CD4-positive, alpha-beta memory T cell (primary cell): ENCODE measurements at regions not wholly inside any gene's neighbourhood (a gene's known extent, or its start where the extent isn't known, plus 50 kb on each side); places are given as distances from the start of the nearest gene placed in this dataset.

Experiments
- CTCF ChIA-PET: fragments of 350-600 bp; sonication (Branson Sonifier 250); formaldehyde crosslinking; loops from one replicate; lab custom pipeline; 2021; ENCODE audit warnings: inconsistent platforms; ENCODE audit not compliant: partially characterized antibody; lab: Charles Lee
- POLR2A ChIA-PET: fragments of 350-600 bp; sonication (Branson Sonifier 250); formaldehyde crosslinking; loops from one replicate; lab custom pipeline; 2021; ENCODE audit not compliant: partially characterized antibody; lab: Charles Lee
- DNase-seq, 5 donors: peaks; one replicate each; pipeline versions ENCODE4 v3.0.0 to v3.0.0-alpha.2; 2020 to 2022; ENCODE audit warnings: mixed read lengths in 1 of 5
- H3K27ac ChIP-seq: one replicate; pipeline ENCODE4 v1.7.0; 2013; ENCODE audit warnings: low read depth, low read length
- H3K27me3 ChIP-seq: 2 replicates; pipeline ENCODE4 v1.7.0; 2013; ENCODE audit warnings: mild to moderate bottlenecking, low read length, moderate library complexity; ENCODE audit not compliant: insufficient read depth
- H3K36me3 ChIP-seq: 2 replicates; pipeline ENCODE4 v1.7.0; 2013; ENCODE audit warnings: mild to moderate bottlenecking, low read length, moderate library complexity; ENCODE audit not compliant: insufficient read depth
- H3K4me1 ChIP-seq: 2 replicates; pipeline ENCODE4 v1.7.0; 2013; ENCODE audit warnings: mild to moderate bottlenecking, low read length, moderate library complexity; ENCODE audit not compliant: insufficient read depth
- H3K4me3 ChIP-seq, 2 donors: one replicate each; pipeline ENCODE4 v1.7.0; 2013; ENCODE audit warnings: low read length in 2 of 2, mild to moderate bottlenecking in 1 of 2
- H3K9me3 ChIP-seq, 2 donors: one replicate each; pipeline ENCODE4 v1.7.0; 2013; ENCODE audit warnings: low read length in 2 of 2, control low read depth in 1 of 2; ENCODE audit not compliant: control insufficient read depth in 1 of 2
- H3K27ac Mint-ChIP-seq, 7 donors: one replicate each; pipeline ENCODE4 v1.8.0; 2020 to 2021; ENCODE audit warnings: mixed read lengths in 7 of 7, mild to moderate bottlenecking in 6 of 7, inconsistent platforms in 3 of 7, moderate library complexity in 3 of 7
- H3K27me3 Mint-ChIP-seq, 2 donors: one replicate each; pipeline ENCODE4 v1.8.0; 2020 to 2021; ENCODE audit warnings: mixed read lengths in 2 of 2
- H3K36me3 Mint-ChIP-seq, 2 donors: one replicate each; pipeline ENCODE4 v1.8.0; 2020 to 2021; ENCODE audit warnings: mixed read lengths in 2 of 2, inconsistent platforms in 1 of 2, mild to moderate bottlenecking in 1 of 2
- H3K4me1 Mint-ChIP-seq, 4 donors: one replicate each; pipeline ENCODE4 v1.8.0; 2020 to 2021; ENCODE audit warnings: mixed read lengths in 4 of 4, mild to moderate bottlenecking in 1 of 4
- H3K4me3 Mint-ChIP-seq, 8 donors: one replicate each; pipeline ENCODE4 v1.8.0; 2020 to 2021; ENCODE audit warnings: mixed read lengths in 8 of 8, mild to moderate bottlenecking in 7 of 8, moderate library complexity in 6 of 8, inconsistent platforms in 3 of 8
- H3K9me3 Mint-ChIP-seq, 8 donors: one replicate each; pipeline ENCODE4 v1.8.0; 2020 to 2021; ENCODE audit warnings: mixed read lengths in 8 of 8, mild to moderate bottlenecking in 5 of 8, inconsistent platforms in 3 of 8, moderate library complexity in 1 of 8
- intact Hi-C: fragments of 100-400 bp; cut with micrococcal nuclease; formaldehyde crosslinking; loops from one replicate; pipeline ENCODE4 v1.15.1; 2023

DNA sequence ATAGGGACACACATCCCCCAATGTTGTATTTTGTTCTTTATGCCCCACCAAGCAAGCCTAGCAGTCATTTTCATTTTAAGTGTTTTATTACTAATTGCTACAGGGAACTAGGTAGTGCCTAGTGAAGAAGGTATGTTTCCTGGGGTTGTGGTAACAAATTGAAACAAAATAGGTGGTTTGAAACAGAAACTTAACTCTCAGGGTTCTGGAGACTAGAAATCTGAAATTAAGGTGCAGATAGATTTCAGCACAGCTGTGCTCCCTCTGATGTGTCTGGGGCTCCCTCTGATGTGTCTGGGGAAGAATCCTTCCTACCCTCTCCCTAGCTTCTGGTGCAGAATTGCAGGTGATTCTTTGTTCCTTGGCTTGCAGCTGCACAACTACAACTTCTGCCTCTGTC, 390.1 kb downstream of the ZFHX3 start:
- ChIA-PET CTCF (no interaction called here), POLR2A (no interaction called here)
- Mint-ChIP-seq H3K9me3 (peaks cover 0 to 5% (median 0%) of the 10 kb centered on the region in 8 donors), H3K4me3 (no peak overlapping the region), H3K36me3 (no peaks in the 10 kb centered on the region), H3K27ac (peak overlapping the region in 1 of 7 donors; percentile 64), H3K4me1 (peaks cover 0 to 1% (median 0%) of the 10 kb centered on the region in 4 donors), H3K27me3 (peaks cover 0 to 4% of the 10 kb centered on the region in 2 donors)
- no peak overlapping the region for H3K27ac ChIP-seq
- no peaks in the 10 kb centered on the region for H3K36me3 ChIP-seq
- DNase-seq, result no peak
- no peaks in the 10 kb centered on the region for H3K27me3 ChIP-seq
- no peak overlapping the region for H3K4me3 ChIP-seq
- H3K9me3 ChIP-seq, result no peaks in the 10 kb centered on the region
- no peaks in the 10 kb centered on the region for H3K4me1 ChIP-seq
- intact Hi-C loops, result no loop called here

DNA sequence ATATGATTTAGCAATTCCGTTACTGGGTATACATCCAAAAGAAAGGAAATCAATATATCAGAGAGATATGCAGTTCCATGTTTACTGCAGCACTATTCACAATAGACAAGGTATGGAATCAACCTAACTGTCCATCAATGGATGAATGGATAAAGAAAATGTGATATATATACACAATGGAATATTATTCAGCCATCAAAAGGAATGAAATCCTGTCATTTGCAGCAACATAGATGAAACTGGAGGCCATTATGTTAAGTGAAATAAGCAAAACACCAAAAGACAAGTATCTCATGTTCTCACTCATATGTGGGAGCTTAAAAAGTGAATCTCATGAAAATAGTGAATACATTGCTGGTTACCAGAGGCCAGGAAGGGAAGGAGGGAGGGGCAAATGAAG, 390.8 kb downstream of the ZFHX3 start:
- POLR2A ChIA-PET, result no interaction called here
- intact Hi-C loops, result no loop called here
- CTCF ChIA-PET, result no interaction called here

DNA sequence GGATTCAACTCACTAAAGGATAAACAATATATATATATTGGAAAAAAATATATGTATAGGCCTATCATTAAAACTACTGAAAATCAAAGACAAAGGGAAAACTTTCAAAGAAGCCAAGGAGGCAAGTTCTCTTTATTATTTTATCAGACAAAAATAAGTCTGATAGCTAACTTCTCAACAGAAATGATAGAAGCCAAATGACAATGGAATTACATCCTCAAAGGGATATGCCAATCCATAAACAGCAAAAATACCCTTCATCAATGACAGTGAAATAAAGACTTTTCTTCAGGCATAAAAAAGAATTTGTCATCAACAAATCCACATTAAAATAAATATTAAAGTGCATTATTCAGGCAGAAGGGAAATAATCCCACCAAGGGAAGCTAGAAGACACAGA, 393.4 kb downstream of the ZFHX3 start:
- POLR2A ChIA-PET, result no interaction called here
- H3K27me3 ChIP-seq, result no peaks in the 10 kb centered on the region
- Mint-ChIP-seq H3K27ac (no peak overlapping the region), H3K27me3 (peaks cover 0 to 4% of the 10 kb centered on the region in 2 donors), H3K36me3 (peaks cover 0 to 6% of the 10 kb centered on the region in 2 donors), H3K4me3 (no peak overlapping the region), H3K9me3 (peaks cover 0 to 8% (median 4%) of the 10 kb centered on the region in 8 donors), H3K4me1 (no peaks in the 10 kb centered on the region)
- no peaks in the 10 kb centered on the region for H3K9me3 ChIP-seq
- intact Hi-C loops, result no loop called here
- no peak for DNase-seq
- H3K36me3 ChIP-seq, result no peaks in the 10 kb centered on the region
- H3K27ac ChIP-seq, result no peak overlapping the region
- no peak overlapping the region for H3K4me3 ChIP-seq
- no peaks in the 10 kb centered on the region for H3K4me1 ChIP-seq
- CTCF ChIA-PET, result interaction anchor here (1.0 kb wide), 1 partner anchor 9 kb away, joined by 6 read pairs; no protein-coding TSS in a partner anchor

More for the DNA sequence above, 390.8 kb downstream of the ZFHX3 start:
- Mint-ChIP-seq H3K4me1 (peaks cover 0 to 1% (median 0%) of the 10 kb centered on the region in 4 donors), H3K36me3 (peaks cover 0 to 2% of the 10 kb centered on the region in 2 donors), H3K27ac (no peak overlapping the region), H3K27me3 (peaks cover 0 to 4% of the 10 kb centered on the region in 2 donors), H3K4me3 (no peak overlapping the region), H3K9me3 (peaks cover 0 to 5% (median under 1%) of the 10 kb centered on the region in 8 donors)
- no peak for DNase-seq
- no peaks in the 10 kb centered on the region for H3K4me1 ChIP-seq
- no peaks in the 10 kb centered on the region for H3K9me3 ChIP-seq
- H3K4me3 ChIP-seq, result no peak overlapping the region
- no peaks in the 10 kb centered on the region for H3K27me3 ChIP-seq
- no peak overlapping the region for H3K27ac ChIP-seq
- no peaks in the 10 kb centered on the region for H3K36me3 ChIP-seq

DNA sequence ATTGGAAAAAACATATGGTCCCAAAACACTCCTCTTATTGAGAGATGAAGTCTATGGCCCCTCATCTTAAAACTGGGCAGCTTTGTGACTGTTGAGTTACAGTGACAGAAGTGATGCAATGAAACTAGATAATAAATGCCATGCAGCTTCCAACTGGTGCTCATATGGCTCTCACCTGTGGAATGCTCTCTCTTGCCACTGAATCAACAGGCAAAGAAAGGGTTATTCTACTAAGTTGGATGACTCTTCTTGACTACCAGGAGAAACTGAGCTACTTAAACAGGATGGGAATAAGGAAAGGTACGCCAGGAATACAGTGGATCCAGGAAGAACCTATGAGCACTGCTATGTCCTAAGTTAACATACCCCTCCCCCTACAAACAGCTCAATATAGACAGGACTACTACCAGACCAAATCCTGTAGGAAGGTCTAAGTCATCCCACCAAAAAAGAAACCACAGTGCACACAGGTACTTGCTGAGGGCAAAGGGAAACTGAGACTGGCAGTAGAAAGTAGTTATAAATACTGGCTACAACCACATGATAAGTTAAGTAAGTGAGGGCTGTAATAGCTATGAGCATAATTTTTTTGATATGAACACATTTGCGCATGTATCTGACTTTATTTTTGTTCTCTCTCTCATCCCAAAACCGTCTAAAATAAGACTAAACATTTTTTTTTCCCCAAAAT, 398.5 kb downstream of the ZFHX3 start:
- H3K27ac Mint-ChIP-seq, result no peak overlapping the region
- peaks cover 0 to 6% of the 10 kb centered on the region in 2 donors for H3K36me3 Mint-ChIP-seq
- peaks cover 0 to 11% (median 3%) of the 10 kb centered on the region in 8 donors for H3K9me3 Mint-ChIP-seq
- peaks cover 0 to 2% of the 10 kb centered on the region in 2 donors for H3K27me3 Mint-ChIP-seq
- no peak for DNase-seq
- intact Hi-C loops, result no loop called here
- Histone ChIP-seq H3K27ac (no peak overlapping the region), H3K4me1 (no peaks in the 10 kb centered on the region), H3K9me3 (no peaks in the 10 kb centered on the region), H3K27me3 (no peaks in the 10 kb centered on the region), H3K36me3 (no peaks in the 10 kb centered on the region), H3K4me3 (no peak overlapping the region)
- no peak overlapping the region for H3K4me3 Mint-ChIP-seq
- POLR2A ChIA-PET, result interaction anchor here (1.2 kb wide), 1 partner anchor 25 kb away, joined by 6 read pairs; no protein-coding TSS in a partner anchor
- CTCF ChIA-PET, result interaction anchor here (1.2 kb wide), 1 partner anchor 9 kb away, joined by 3 read pairs; no protein-coding TSS in a partner anchor
- no peaks in the 10 kb centered on the region for H3K4me1 Mint-ChIP-seq

DNA sequence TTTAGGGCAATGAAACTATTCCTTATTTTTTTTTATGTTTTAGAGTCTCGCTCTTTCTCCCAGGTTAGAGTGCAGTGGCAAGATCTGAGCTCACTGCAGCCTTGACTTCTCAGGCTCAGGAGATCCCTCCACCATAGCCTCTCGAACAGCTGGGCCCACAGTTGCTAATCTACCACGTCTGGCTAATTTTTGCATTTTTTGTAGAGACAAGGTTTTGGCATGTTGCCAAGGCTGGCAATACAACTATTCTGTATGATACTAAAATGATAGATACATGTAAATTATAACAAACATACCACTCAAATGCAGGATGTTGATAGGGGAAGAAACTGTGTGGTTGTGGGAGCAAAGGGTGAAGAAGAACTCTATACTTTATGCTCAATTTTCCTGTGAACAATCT, 401.3 kb downstream of the ZFHX3 start:
- ChIA-PET CTCF (no interaction called here), POLR2A (no interaction called here)
- Mint-ChIP-seq H3K27ac (no peak overlapping the region), H3K4me3 (no peak overlapping the region), H3K36me3 (no peaks in the 10 kb centered on the region), H3K4me1 (no peaks in the 10 kb centered on the region), H3K27me3 (no peaks in the 10 kb centered on the region), H3K9me3 (peaks cover 0 to 9% (median 3%) of the 10 kb centered on the region in 8 donors)
- Histone ChIP-seq H3K9me3 (no peaks in the 10 kb centered on the region), H3K36me3 (no peaks in the 10 kb centered on the region), H3K4me3 (no peak overlapping the region), H3K27ac (no peak overlapping the region), H3K27me3 (no peaks in the 10 kb centered on the region), H3K4me1 (no peaks in the 10 kb centered on the region)
- DNase-seq, result no peak
- intact Hi-C loops, result no loop called here

DNA sequence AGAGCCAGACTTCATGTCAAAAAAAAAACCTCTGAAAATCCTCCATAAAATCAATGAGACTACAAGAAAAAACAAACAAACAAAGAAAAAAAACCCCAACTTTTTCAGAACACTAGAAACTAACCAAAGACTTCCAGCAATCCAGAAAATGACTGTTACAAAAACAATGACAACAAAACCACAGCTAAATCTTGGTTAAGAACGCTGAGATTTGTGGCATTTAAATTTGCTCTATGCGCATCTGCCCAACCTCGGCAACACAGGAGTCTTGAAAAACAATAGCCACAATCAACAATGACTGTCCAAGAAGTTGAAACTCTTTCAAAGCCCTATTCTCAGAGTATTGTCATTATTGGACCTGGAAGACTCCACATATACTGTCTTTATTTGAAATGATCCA, 402.4 kb downstream of the ZFHX3 start:
- Histone ChIP-seq H3K27me3 (no peaks in the 10 kb centered on the region), H3K36me3 (no peaks in the 10 kb centered on the region), H3K4me3 (no peak overlapping the region), H3K9me3 (no peaks in the 10 kb centered on the region), H3K4me1 (no peaks in the 10 kb centered on the region), H3K27ac (no peak overlapping the region)
- Mint-ChIP-seq H3K4me3 (no peak overlapping the region), H3K27me3 (no peaks in the 10 kb centered on the region), H3K27ac (no peak overlapping the region), H3K9me3 (peaks cover 0 to 9% (median 5%) of the 10 kb centered on the region in 8 donors), H3K36me3 (no peaks in the 10 kb centered on the region), H3K4me1 (no peaks in the 10 kb centered on the region)
- POLR2A ChIA-PET, result no interaction called here
- intact Hi-C loops, result no loop called here
- DNase-seq, result no peak
- CTCF ChIA-PET, result no interaction called here

DNA sequence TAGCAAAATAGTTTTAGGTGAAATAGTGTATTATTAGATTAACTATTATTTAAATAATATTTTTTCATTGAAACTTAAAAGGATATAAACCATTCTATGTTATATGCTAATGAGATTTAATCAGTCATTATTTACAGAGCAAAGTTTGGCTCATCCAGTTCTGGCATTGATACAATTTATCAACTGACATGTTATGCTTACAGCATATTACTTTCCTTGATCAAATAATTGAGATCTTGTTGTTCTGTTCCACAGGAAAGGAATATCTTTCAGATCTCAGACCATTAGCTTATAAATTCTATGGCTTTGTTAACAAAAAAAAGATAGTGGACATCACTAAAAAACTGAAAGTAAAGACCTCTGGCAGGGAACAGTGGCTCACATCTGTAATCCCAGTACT, 403.0 kb downstream of the ZFHX3 start:
- ChIA-PET CTCF (no interaction called here), POLR2A (no interaction called here)
- Mint-ChIP-seq H3K36me3 (no peaks in the 10 kb centered on the region), H3K9me3 (peaks cover 0 to 10% (median 5%) of the 10 kb centered on the region in 8 donors), H3K4me3 (no peak overlapping the region), H3K4me1 (no peaks in the 10 kb centered on the region), H3K27me3 (no peaks in the 10 kb centered on the region), H3K27ac (no peak overlapping the region)
- no peak overlapping the region for H3K27ac ChIP-seq
- intact Hi-C loops, result no loop called here
- H3K4me3 ChIP-seq, result no peak overlapping the region
- no peaks in the 10 kb centered on the region for H3K36me3 ChIP-seq
- no peaks in the 10 kb centered on the region for H3K4me1 ChIP-seq
- no peaks in the 10 kb centered on the region for H3K9me3 ChIP-seq
- H3K27me3 ChIP-seq, result no peaks in the 10 kb centered on the region
- DNase-seq, result no peak
